HG03520 (cell line): ENCODE measurements at regions not wholly inside any gene's neighbourhood (a gene's known extent, or its start where the extent isn't known, plus 50 kb on each side); places are given as distances from the start of the nearest gene placed in this dataset.
A peak's percentile ranks its signal among the peaks of the same experiment; 100 is the strongest.
"Not testable (repeated sequence)": the region's sequence is repeated elsewhere in the genome, so short reads cannot be mapped to it uniquely, and the experiment has no call there.

Source experiments
- ATAC-seq: cut with Tn5 transposase; IDR thresholded peaks from one replicate; pipeline ENCODE4 v1.9.1; 2021; ENCODE audit warnings: mild to moderate bottlenecking, moderate library complexity; ENCODE audit not compliant: unreplicated experiment

DNA sequence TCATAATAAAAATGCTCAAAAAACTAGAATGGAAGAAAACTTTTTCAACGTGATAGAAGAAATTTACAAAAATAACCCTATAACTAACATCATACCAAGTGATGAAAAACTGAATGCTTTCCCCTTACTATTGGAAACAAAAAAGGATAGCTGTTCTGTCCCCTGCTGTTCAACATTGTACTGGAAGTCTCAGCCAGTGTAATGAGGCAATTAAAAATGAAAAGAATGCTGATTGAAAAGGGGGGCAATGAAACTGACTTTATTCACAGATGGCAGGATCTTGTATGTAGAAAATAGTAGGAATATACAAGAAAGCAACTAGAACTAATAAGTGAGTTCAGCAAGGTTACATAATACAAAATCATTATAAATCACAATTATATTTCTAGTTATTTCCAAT is 337.9 kb upstream of the KITLG start:
- no peak for ATAC-seq

DNA sequence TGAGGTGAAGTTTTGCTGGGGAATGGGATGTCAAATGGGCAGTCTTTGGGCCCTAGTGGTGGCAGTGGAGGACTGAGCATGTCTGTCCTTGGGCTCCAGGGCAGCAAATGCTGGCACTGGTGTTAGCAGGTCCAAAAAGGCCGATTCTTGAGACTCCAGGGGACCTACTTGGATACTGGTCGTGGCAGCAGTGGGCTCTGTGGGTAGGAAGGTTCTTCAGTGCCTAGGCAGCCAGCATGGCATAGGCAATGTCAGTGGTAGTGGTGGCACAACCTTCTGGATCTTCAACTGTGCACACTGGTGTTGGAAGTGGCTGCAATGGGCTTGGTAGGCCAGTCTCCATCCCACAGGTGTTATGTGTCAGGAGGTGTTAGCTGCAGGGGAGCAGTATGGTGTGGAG is 334.7 kb upstream of the KITLG start:
- ATAC-seq = no peak

DNA sequence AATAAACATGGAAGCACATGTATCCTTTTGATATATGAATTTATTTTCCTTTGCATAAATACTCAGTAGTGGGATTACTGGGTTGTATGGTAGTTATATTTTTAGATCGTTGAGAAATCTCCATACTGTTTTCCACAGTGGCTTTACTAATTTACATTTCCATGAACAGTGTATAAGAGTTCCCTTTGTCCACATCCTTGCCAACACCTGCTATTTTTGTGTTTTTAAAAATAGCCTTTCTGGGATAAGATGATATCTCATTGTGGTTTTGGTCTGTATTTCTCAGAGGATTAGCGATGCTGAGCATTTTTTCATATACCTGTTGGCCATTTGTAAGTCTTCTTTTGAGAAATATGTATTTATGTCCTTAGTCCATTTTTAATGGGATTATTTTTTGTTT is 329.2 kb upstream of the KITLG start:
- ATAC-seq = no peak

DNA sequence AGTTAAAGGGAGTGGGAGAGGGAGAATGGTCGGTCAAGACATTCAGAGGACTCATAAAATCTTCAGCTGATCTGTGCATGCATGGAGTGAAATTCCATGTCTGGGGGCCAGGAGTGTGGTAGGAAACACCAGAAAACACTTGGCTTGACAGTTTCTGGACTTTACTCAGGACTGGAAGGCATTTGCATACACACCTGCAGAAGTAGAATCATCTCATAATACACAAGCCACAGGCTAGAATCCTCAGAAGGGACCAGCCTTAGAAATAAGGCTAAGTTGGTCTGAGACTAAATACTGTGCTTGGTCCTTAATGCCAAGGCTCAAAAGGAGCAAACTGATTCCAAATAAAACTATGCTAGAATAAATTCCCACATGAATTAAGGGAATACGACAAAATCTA is 328.1 kb upstream of the KITLG start:
- no peak for ATAC-seq

DNA sequence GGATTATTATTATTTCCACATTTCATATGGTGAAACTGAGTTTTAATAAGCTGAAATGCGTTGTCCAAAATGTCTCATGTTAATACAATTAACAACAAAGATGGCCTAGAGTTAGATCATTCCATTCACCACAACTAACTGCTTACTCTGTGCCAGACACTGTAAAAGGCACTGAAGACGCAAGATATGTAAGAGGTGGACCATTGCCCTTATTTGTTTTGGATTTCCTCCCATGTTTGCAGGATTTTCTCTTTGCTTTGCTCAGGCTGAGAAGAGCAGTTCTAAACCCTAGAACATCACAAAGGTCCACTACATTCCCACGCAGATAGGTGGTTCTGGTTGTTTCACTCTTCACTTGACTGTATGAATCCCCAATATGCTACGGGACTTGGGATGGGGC is 324.4 kb upstream of the KITLG start:
- ATAC-seq = no peak

DNA sequence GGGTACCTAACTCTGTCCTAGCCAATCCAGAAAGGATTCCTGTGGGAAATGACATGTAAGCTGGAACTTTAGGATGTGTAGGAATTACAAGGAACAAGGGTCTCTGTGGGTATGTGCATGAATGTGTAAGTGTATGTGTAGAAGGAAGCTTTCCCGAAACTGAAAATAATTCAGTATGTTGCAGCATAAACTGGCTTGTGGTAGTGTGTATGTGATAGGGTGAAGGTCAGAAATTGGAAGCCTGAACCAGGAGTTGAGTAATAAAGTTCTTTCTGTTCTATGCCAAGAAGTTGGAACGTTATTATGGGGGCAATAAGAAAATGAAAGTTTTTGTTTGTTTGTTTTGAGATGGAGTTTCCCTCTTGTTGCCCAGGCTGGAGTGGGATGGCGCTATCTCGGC is 323.1 kb upstream of the KITLG start:
- no peak for ATAC-seq

DNA sequence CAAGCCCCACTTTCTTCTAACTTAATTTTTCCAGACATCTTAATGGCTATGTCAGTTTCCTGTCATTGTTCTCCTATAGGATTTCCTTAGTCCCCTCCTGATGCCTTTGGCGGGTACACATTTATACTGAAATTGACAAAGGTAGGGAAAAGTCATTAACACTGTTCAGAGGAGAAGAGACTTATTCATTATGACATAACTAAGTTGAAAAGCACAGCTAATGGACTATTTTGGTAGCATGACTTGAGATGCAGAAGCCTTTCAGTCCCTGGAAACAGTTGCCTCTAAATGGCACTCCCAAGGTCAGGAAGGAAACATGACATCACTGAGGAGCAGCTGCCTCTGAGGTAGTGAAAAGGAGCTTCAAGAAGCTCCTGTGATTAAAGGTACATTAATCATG is 317.5 kb upstream of the KITLG start:
- ATAC-seq = no peak

DNA sequence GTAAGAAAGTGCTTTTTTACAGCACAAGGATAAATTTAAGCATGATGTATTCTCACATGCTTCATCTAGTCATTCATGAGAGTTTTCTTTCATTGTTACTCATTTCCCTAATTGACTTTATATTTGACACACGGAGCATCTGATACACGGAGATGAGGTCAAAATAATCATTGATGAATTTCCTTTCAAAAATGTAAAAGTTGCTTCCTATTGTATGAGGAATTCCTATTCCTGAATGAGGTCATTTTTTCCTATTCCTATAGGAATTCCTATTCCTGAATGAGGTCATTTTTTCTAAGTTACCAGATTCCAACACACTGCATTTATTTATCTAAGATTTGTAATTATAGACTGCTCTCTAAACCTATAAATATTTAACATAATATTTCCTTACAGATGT is 316.7 kb upstream of the KITLG start:
- ATAC-seq = no peak

DNA sequence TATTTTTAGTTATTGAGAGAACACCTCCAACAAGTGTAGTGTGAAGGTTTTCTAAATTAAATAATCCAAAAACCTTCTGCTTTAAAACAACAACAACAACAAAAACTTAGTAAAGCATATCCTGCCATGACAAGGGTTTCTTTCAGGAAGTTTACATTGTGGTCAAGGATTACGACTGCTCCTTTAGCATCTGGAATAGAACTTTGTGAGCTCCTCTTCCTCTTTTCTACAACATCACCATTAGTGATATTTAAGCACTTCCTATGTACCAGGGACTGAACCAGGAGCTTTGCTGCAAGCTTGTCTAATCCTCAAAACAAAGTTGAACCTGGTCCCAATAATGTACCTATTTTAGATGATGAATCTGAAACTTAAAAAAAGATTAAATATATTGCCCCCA is 315.4 kb upstream of the KITLG start:
- ATAC-seq = no peak

DNA sequence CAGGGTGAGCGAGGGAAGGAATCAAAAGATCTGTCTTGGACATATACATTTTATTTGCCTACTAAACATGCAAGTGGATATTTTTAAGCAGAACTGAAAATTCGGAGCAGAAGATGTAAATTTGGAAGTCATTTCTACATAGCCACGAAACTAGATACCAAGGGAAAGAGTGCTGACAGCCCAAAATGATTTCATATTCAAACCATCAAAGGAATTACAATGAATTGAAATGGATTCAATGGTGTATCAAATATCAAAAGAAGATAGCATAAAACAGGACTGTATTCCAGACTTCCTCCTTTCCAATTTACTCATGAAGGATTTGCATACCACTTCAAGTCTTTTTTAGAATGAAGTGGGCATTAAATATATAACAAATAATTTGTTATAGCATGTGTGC is 313.5 kb upstream of the KITLG start:
- ATAC-seq = no peak

DNA sequence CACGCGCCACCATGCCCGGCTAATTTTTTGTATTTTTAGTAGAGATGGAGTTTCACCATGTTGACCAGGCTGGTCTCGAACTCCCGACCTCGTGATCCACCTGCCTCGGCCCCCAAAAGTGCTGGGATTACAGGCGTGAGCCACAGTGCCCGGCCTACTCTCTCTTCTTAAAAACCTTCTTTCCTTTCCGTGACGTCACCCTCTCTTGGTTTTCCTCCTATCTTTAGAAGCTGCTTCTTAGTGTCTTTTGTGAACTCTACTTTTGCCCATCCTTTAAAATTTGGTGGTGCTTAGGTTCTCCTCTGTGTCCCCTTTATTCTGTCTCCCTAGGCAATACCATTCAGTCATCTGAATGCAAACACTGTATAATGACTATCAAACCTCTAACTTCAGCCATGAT is 311.2 kb upstream of the KITLG start:
- not testable (repeated sequence) for ATAC-seq

DNA sequence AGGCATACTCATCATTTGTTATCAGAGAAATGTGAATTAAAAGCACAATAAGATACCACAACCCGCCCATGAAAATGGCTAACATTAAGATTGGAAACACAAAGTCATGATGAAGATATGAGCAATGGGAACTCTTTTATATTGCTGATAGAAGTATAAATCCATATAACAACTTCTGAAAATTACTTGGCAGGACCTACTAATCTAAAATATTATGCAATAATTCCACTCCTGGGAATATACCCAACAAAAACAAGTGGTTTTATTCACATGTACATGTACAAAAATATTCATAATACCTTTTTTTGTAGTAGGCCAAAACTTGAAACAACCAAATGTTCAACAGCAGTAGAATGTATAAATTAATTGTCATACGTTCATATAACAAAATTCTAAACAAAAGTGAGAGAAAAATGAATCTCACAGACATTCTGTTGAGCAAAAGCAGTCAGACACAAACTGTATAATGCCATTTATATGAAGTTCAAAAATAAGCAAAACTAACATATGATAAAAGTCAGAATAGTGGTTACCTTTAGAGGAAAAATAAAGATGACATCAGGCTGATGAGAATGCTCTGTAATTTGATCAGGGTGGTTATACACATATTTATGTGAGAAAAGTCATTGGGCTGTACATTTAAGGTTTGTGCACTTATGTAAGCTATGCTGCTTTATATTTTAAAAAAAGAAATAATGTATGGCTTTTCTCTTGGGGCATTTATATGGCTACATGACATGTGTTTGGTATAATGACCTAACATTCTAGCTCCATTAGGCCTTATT is 309.2 kb upstream of the KITLG start:
- no peak for ATAC-seq

DNA sequence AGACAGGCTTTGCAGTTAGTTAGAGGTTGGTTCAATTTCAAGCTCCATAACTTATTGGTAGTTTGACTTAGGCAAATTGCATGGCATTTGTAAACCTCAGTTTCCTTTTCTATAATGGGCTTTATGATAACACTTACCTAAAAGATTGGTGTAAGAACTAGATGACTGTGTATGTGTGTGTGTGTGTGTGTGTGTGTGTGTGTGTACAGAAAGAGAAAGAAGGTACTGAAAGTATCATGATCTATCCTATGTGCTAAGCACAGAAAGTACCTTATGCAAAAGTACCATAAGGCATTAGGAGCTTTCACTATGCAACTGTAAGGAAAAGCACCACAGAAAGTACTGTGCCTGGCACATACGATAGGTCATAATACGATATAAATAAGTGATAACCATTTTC is 304.3 kb upstream of the KITLG start:
- peak; percentile 83 for ATAC-seq

DNA sequence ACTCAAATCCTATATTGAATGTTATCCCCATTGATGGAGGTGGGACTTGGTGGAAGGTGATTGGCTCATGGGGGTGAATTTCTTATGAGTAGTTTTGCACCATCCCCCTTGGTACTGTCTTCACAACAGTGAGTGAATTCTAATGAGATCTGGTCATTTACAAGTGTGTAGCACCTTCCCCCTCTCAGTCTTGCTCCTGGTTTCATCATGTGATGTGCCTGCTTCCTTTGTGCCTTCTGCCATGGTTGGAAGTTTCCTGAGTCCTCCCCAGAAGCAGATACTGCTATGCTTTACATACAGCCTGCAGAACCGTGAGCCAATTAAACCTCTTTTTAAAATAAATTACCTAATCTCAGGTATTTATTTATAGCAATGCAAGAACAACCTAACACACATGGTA is 302.4 kb upstream of the KITLG start:
- no peak for ATAC-seq

DNA sequence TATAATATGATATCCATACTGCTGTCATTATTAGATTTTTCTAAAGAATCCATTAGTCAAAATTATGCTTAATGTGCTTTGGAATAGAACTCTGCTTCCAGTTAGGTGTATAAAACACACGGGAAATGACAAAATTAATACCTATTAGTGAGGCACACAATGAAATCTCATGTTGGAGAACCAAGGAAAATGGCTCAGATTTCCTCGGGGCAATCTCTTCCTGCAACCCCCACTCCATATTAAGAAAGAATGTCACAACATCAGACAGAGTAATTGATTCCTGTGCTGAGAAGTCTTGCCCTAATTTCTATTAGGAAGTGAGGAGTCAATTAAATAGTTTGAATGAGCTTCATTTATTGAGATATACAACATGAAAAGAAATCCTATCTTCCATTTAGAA is 299.8 kb upstream of the KITLG start:
- ATAC-seq = no peak

DNA sequence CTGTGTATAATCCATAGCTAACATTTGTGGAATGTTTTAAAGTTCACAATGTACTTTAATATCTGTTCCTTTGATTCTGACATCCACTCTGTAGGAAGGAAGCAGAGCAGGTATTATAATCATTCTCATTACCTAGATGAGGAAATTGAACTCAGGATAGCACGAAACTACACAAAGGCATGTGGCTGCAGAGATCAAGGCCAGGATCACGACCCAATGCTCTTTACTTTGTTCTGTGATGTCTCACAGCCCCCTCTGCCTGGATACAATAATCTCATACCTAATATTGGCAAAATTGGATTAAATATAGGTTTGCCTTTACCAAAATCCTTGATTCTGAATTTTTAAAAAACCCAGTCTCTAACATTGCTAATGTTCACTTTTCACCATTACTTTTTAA is 298.0 kb upstream of the KITLG start:
- no peak for ATAC-seq

DNA sequence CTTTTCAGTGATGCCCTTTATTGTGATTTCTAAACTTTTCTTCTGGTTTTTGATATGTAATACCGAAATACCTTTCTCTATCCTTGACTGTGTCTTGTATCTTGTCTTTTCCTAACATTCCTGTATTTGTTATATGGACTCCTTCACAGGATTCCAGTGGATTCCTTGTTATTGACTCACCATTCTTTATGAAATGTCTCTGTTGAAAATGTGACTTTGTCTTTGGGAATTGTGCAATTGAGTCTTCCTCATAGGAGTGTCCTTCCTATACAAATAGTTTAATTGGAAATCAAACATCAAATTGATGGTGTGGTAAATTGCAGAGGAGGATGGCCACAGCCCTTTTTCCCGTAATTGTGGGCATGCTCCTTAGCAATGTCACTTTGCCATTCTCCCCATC is 296.6 kb upstream of the KITLG start:
- ATAC-seq = no peak

DNA sequence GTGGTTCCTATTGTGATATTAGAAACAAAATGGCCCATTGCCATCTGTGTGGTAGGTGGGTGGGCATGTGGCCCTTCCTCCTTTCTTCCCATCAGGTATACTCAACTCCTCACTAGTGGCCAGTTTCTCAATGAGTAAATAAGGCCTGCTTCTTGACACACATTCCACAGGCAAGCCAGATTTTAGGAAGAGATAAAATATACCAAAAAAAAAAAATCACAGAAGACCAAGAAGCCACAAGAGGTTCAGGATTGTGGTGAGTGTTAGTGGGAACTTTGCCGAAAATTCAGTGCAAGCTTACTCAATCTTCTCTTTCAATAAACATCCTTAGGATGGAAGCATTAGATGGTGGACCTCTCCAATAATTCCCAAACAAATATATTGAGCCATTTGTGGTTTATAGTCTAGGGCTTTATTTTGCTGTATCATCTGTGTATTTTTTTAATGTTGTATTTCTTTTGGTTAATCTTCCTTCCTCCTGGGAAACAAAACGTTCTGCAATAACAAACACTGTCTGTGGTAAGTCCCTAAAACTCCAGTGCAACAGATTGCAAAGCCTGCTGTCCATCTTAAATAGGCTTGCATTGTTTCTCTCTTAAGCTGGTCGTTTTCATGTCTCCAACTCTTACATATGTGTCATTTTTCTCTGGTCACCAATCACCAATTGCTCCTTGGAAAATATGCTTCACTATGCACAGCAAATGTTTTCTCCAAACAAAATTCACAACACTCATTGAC is 289.9 kb upstream of the KITLG start:
- ATAC-seq = no peak

DNA sequence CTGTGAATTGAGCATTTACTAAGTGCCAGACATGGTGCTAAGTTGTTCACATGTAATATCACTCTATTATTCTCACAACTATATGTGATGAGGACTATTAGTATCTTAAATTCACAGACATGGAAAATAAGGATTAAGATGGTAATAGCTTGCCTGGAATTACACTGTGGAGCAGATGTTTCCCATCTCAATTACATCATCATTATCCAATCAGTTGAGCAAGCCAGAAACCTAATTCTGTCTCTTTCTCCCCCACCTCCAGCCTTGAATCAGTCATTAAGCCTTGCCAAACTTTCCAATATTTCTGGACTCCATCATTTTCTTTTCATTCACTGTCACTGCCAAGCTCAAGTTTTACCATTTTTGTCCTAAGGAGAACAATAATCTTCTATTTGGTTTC is 287.8 kb upstream of the KITLG start:
- no peak for ATAC-seq

DNA sequence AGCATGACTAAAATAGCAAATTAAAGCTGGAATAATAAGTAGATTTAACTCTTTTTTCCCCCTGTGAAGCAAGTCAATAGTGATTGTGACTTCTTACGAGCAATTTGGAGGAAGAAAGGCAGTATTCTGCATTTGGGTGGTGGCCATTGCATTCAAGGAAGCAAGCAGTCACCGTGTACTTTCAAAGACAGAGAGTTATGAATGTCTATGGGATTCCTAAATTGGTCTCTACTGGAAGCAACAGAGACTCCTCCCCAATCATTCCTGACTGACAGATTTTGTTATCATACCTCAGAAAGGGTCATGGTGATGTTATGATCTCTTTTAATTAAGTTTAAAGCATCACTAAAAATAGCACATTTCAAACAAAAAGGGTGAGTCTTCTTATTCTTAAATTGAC is 287.2 kb upstream of the KITLG start:
- no peak for ATAC-seq

DNA sequence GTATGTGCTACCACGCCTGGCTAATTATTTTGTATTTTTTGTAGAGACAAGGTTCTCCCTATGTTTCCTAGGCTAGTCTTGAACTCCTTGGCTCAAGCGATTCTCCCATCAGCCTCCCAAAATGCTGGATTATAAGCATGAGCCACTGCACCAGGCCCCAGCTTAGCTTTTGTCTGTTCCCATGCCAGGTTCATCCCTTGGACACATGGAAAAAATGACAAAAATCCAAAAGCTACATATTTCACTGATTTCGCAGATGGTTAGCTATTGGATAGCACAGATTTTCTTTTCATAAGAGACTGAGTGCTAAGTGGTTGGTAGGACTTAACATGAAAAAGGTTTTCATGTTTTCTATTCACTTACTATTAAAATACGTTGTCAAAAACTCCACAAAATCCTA is 286.6 kb upstream of the KITLG start:
- no peak for ATAC-seq

DNA sequence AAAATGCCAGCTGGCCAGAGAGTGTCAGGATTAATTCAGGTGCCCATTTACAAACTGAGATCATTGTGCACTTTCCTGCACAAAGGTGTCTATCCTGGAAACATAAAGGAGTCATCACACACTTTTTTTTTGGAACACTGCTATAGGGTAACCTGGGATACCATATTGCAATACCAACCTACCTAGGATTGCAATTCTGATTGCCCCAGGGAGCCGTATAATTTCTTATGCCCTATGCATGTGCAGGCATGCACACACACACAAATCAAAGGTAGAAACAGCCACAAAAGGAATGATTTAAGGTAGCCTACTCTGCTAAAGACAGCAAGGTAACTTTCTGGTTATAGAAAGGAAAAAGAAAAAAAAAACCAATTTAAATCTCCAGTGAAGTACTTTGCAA is 285.3 kb upstream of the KITLG start:
- no peak for ATAC-seq

DNA sequence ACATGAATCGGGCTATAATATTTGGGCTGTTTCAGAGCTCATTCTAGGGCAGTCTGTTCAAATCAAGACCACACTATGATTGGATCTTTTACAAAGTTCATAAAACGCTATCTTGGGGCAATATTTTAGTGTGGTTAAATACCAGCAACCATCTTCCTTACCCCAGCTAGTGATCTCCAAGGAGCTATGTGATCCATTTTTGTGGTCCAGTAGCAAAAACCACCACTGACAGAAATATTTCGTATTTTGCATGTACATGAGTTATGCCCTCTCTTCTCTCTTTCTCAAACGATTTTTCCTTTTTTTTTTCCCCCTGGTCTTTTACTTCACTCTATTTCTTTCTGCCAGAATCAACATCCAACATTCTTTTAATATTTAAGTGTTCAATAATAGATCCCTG is 280.6 kb upstream of the KITLG start:
- no peak for ATAC-seq
